GM23248 (cell line): ENCODE measurements at regions not wholly inside any gene's neighbourhood (a gene's known extent, or its start where the extent isn't known, plus 50 kb on each side); places are given as distances from the start of the nearest gene placed in this dataset.

Experiments
- DNase-seq: peaks from one replicate; pipeline ENCODE4 v3.0.0-alpha.2; 2015
- H2AFZ ChIP-seq: fragments of 200-600 bp; sonication (generic); 2 replicates; pipeline ENCODE4 v1.6.1; 2016; ENCODE audit warnings: antibody characterized with exemption
- H3F3A ChIP-seq: fragments of 200-600 bp; sonication (generic); 2 replicates; pipeline ENCODE4 v1.6.1; 2016; ENCODE audit warnings: mild to moderate bottlenecking, antibody characterized with exemption, mixed run types; ENCODE audit not compliant: insufficient read depth
- H3K27ac ChIP-seq: fragments of 200-600 bp; sonication (generic); 2 replicates; pipeline ENCODE4 v1.5.1; 2016; ENCODE audit warnings: mild to moderate bottlenecking
- H3K27me3 ChIP-seq: fragments of 200-600 bp; sonication (generic); replicated peaks from 2 replicates; pipeline ENCODE4 v1.6.1; 2016; ENCODE audit warnings: mild to moderate bottlenecking; ENCODE audit not compliant: insufficient read depth
- H3K36me3 ChIP-seq: fragments of 200-600 bp; sonication (generic); 2 replicates; pipeline ENCODE4 v1.6.1; 2016; ENCODE audit warnings: low read depth, mild to moderate bottlenecking
- H3K4me1 ChIP-seq: fragments of 200-600 bp; sonication (generic); 2 replicates; pipeline ENCODE4 v1.6.1; 2016; ENCODE audit warnings: mild to moderate bottlenecking; ENCODE audit not compliant: insufficient read depth
- H3K4me2 ChIP-seq: fragments of 200-600 bp; sonication (generic); one replicate; pipeline ENCODE4 v1.6.1; 2016; ENCODE audit warnings: mild to moderate bottlenecking; ENCODE audit not compliant: unreplicated experiment
- H3K4me3 ChIP-seq: fragments of 200-600 bp; sonication (generic); 2 replicates; pipeline ENCODE4 v1.5.1; 2016; ENCODE audit warnings: mild to moderate bottlenecking
- H3K79me2 ChIP-seq: fragments of 200-600 bp; sonication (generic); 2 replicates; pipeline ENCODE4 v1.6.1; 2016; ENCODE audit warnings: mild to moderate bottlenecking; ENCODE audit not compliant: insufficient read depth
- H3K9ac ChIP-seq: fragments of 200-600 bp; sonication (generic); 2 replicates; pipeline ENCODE4 v1.6.1; 2016; ENCODE audit warnings: mild to moderate bottlenecking
- H3K9me2 ChIP-seq: fragments of 200-600 bp; sonication (generic); 2 replicates; pipeline ENCODE4 v1.6.1; 2016; ENCODE audit warnings: mixed run types, mild to moderate bottlenecking, moderate library complexity; ENCODE audit not compliant: insufficient read depth
- H3K9me3 ChIP-seq: fragments of 200-600 bp; sonication (generic); one replicate; pipeline ENCODE4 v1.6.1; 2017; ENCODE audit warnings: low read depth
- H4K20me1 ChIP-seq: fragments of 200-600 bp; sonication (generic); 2 replicates; pipeline ENCODE4 v1.6.0; 2016; ENCODE audit not compliant: insufficient read depth
- EZH2 ChIP-seq: fragments of 200-600 bp; sonication (generic); IDR thresholded peaks from 2 replicates; pipeline ENCODE4 v1.6.1; 2018; ENCODE audit warnings: antibody characterized with exemption, mild to moderate bottlenecking; ENCODE audit not compliant: insufficient read depth, poor library complexity, severe bottlenecking
- EZH2phosphoT487 ChIP-seq: fragments of 200-600 bp; sonication (generic); IDR thresholded peaks from 2 replicates; pipeline ENCODE4 v1.6.1; 2018; ENCODE audit warnings: antibody characterized with exemption, moderate library complexity, mild to moderate bottlenecking, low read depth; ENCODE audit not compliant: insufficient read depth
- WGBS, 2 experiments: methylation state at CpG; one replicate each; pipeline ENCODE4 v1.1.6; 2015 to 2017; ENCODE audit warnings: low lambda C conversion rate in 2 of 2, low coverage in 1 of 2; ENCODE audit errors: missing lambda C conversion rate in 2 of 2; 5-methylcytosine and 5-hydroxymethylcytosine counted together
- in situ Hi-C: fragments of 300-500 bp; cut with MboI; formaldehyde crosslinking; loops from 2 replicates; pipeline ENCODE4 v1.15.0; 2020

- H3K27me3 ChIP-seq: no peaks in the 10 kb centered on the region
- no peaks in the 10 kb centered on the region for H4K20me1 ChIP-seq
- no peaks in the 10 kb centered on the region for H3K9me3 ChIP-seq
- H3K9me2 ChIP-seq: no peaks in the 10 kb centered on the region
- no peak overlapping the region for H3K27ac ChIP-seq
- DNase-seq: no peak
- in situ Hi-C loops: no loop called here
- no peak overlapping the region for H3K4me3 ChIP-seq
- H3K36me3 ChIP-seq: no peaks in the 10 kb centered on the region
- H3K4me1 ChIP-seq: no peaks in the 10 kb centered on the region
- no peak overlapping the region for H3K9ac ChIP-seq
- H3K79me2 ChIP-seq: no peaks in the 10 kb centered on the region
- no peak overlapping the region for H2AFZ ChIP-seq
- no peak for TF ChIP-seq EZH2phosphoT487
- no peak for TF ChIP-seq EZH2
- H3K4me2 ChIP-seq: no peak overlapping the region
- H3F3A ChIP-seq: no peaks in the 10 kb centered on the region
- 14 to 16% methylated on average over 4 of the region's 4 CpGs for WGBS, 2 experiments
Observed at GRCh38 chr20:54772893-54773642, 297.7 kb downstream of the DOK5 start.

GRCh38 chr20:54766483-54766882, 291.1 kb downstream of the DOK5 start:
- Histone ChIP-seq H3K27ac (no peak overlapping the region), H3K4me3 (no peak overlapping the region), H3K27me3 (no peaks in the 10 kb centered on the region), H3K4me2 (no peak overlapping the region), H3F3A (no peaks in the 10 kb centered on the region), H4K20me1 (no peaks in the 10 kb centered on the region), H3K4me1 (no peaks in the 10 kb centered on the region), H3K79me2 (no peaks in the 10 kb centered on the region), H3K9ac (no peak overlapping the region), H3K9me2 (no peaks in the 10 kb centered on the region), H3K9me3 (no peaks in the 10 kb centered on the region), H3K36me3 (no peaks in the 10 kb centered on the region), H2AFZ (no peak overlapping the region)
- no peak for DNase-seq
- 8 to 16% methylated on average over 2 of the region's 2 CpGs for WGBS, 2 experiments
- TF ChIP-seq EZH2phosphoT487 (no peak), EZH2 (no peak)
- in situ Hi-C loops: no loop called here

GRCh38 chr20:54763366-54763765, 288.0 kb downstream of the DOK5 start:
- Histone ChIP-seq H3K27me3 (no peaks in the 10 kb centered on the region), H3K9me2 (no peaks in the 10 kb centered on the region), H3K9ac (no peak overlapping the region), H3K4me3 (no peak overlapping the region), H3K36me3 (no peaks in the 10 kb centered on the region), H3K4me2 (no peak overlapping the region), H3K9me3 (no peaks in the 10 kb centered on the region), H3K79me2 (no peaks in the 10 kb centered on the region), H3K4me1 (no peaks in the 10 kb centered on the region), H3K27ac (no peak overlapping the region), H4K20me1 (no peaks in the 10 kb centered on the region), H2AFZ (no peak overlapping the region), H3F3A (no peaks in the 10 kb centered on the region)
- in situ Hi-C loops: no loop called here
- 12 to 18% methylated on average over 1 of the region's 1 CpG for WGBS, 2 experiments
- no peak for DNase-seq
- no peak for TF ChIP-seq EZH2
- TF ChIP-seq EZH2phosphoT487: no peak

GRCh38 chr20:54759589-54759988, 284.2 kb downstream of the DOK5 start:
- no peak overlapping the region for H3K4me3 ChIP-seq
- no peaks in the 10 kb centered on the region for H3K79me2 ChIP-seq
- H2AFZ ChIP-seq: no peak overlapping the region
- WGBS, 2 experiments: 14 to 26% methylated on average over 4 of the region's 4 CpGs
- H3K4me2 ChIP-seq: no peak overlapping the region
- no peaks in the 10 kb centered on the region for H3F3A ChIP-seq
- no peak for TF ChIP-seq EZH2phosphoT487
- in situ Hi-C loops: no loop called here
- H3K9ac ChIP-seq: no peak overlapping the region
- H3K27ac ChIP-seq: no peak overlapping the region
- H3K9me2 ChIP-seq: no peaks in the 10 kb centered on the region
- H3K9me3 ChIP-seq: no peaks in the 10 kb centered on the region
- no peaks in the 10 kb centered on the region for H4K20me1 ChIP-seq
- DNase-seq: no peak
- no peaks in the 10 kb centered on the region for H3K4me1 ChIP-seq
- no peaks in the 10 kb centered on the region for H3K36me3 ChIP-seq
- H3K27me3 ChIP-seq: no peaks in the 10 kb centered on the region
